Breast epithelium (tissue), 3 donors: ENCODE measurements at regions not wholly inside any gene's neighbourhood (a gene's known extent, or its start where the extent isn't known, plus 50 kb on each side); places are given as distances from the start of the nearest gene placed in this dataset.

Source experiments
- POLR2AphosphoS5 ChIP-seq, 3 donors: sonication (generic); formaldehyde crosslinking; IDR thresholded peaks; one replicate each; pipeline ENCODE4 v1.6.1; 2017; ENCODE audit warnings: antibody characterized with exemption in 3 of 3
- TF ChIP-seq, protein P1 (sequence below), 3 donors: fragments of 450-650 bp; IDR thresholded peaks; one replicate each; pipeline ENCODE4 v1.5.1; 2016 to 2017; ENCODE audit warnings: antibody characterized with exemption in 3 of 3, mild to moderate bottlenecking in 3 of 3, moderate library complexity in 3 of 3

- TF ChIP-seq, protein P1, sequence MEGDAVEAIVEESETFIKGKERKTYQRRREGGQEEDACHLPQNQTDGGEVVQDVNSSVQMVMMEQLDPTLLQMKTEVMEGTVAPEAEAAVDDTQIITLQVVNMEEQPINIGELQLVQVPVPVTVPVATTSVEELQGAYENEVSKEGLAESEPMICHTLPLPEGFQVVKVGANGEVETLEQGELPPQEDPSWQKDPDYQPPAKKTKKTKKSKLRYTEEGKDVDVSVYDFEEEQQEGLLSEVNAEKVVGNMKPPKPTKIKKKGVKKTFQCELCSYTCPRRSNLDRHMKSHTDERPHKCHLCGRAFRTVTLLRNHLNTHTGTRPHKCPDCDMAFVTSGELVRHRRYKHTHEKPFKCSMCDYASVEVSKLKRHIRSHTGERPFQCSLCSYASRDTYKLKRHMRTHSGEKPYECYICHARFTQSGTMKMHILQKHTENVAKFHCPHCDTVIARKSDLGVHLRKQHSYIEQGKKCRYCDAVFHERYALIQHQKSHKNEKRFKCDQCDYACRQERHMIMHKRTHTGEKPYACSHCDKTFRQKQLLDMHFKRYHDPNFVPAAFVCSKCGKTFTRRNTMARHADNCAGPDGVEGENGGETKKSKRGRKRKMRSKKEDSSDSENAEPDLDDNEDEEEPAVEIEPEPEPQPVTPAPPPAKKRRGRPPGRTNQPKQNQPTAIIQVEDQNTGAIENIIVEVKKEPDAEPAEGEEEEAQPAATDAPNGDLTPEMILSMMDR (IDR thresholded peaks at IDR 0.05), result no peak
- TF ChIP-seq POLR2AphosphoS5 (IDR thresholded peaks at IDR 0.05), result no peak
Observed at GRCh38 chr5:67272453-67273130, 76.0 kb upstream of the CD180 start.
